ENCODE measurements at regions not wholly inside any gene's neighbourhood (a gene's known extent, or its start where the extent isn't known, plus 50 kb on each side); places are given as distances from the start of the nearest gene placed in this dataset.

DNA sequence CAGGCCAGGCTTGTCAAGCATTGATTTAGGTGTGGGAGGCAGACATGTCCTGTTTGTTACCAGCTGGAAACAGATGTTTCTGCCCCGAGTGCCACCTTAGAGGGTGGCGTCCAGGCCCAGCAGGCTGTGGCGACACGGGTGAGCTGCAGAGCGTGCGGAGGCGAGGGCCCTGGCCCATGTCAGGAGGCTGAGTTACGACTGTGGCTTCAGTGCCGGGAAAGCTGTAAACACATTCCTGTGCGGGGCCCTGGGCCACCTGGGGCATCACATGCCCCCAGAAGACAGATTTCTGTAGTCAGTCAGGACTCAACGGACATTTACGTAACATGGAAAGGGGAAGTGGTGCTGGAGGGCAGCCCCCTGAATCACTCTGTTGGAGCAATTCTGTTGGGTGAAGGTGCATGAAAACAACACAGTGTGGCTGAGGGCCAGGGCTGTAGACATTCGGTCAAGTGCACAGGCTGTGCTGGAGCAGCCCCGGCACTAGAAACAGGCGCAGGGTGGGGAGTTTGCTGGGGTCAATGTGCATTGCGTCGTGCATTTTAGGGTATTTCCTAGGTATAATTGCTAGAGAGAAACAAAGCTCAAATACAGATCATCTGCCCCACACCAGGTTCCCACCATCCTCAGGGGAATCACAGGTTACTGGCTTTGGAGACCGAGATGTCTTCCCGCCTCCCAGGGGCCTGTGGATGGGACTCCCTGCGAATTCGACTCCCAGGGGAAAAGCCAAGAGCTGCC, 291.8 kb downstream of the TMEM121 start:
- POLR2A ChIA-PET: interaction anchor here (1.1 kb wide), 1 partner anchor 44 kb away, joined by 3 read pairs; no protein-coding TSS in a partner anchor
- Mint-ChIP-seq H3K4me1 (peaks cover 0 to 35% (median 1%) of the 10 kb centered on the region in 4 donors), H3K4me3 (peak overlapping the region in 1 of 10 donors; percentile 79), H3K36me3 (peaks cover 0 to 6% (median 2%) of the 10 kb centered on the region in 3 donors), H3K9me3 (peaks cover 0 to 11% (median 3%) of the 10 kb centered on the region in 9 donors), H3K27ac (peak overlapping the region in 4 of 10 donors; percentile 49 to 93 (median 73)), H3K27me3 (peaks cover 7 to 38% (median 30%) of the 10 kb centered on the region in 5 donors)
- DNase-seq (peak in 1 of 10 donors; percentile 55), ATAC-seq (peak in 1 of 2 donors; percentile 84)

GRCh38 chr14:105818712-105819005, 292.3 kb downstream of the TMEM121 start:
- peak in 1 of 2 donors; percentile 7 for ATAC-seq
- H3K27ac Mint-ChIP-seq: peak overlapping the region in 2 of 10 donors; percentile 31 to 93
- peaks cover 7 to 38% (median 30%) of the 10 kb centered on the region in 5 donors for H3K27me3 Mint-ChIP-seq
- peaks cover 0 to 6% (median 2%) of the 10 kb centered on the region in 3 donors for H3K36me3 Mint-ChIP-seq
- peaks cover 0 to 11% (median 3%) of the 10 kb centered on the region in 9 donors for H3K9me3 Mint-ChIP-seq
- no peak for DNase-seq
- peaks cover 0 to 36% (median 1%) of the 10 kb centered on the region in 4 donors for H3K4me1 Mint-ChIP-seq
- no peak overlapping the region for H3K4me3 Mint-ChIP-seq
- POLR2A ChIA-PET: interaction anchor here (1.1 kb wide), 1 partner anchor 45 kb away, joined by 3 read pairs; no protein-coding TSS in a partner anchor

DNA sequence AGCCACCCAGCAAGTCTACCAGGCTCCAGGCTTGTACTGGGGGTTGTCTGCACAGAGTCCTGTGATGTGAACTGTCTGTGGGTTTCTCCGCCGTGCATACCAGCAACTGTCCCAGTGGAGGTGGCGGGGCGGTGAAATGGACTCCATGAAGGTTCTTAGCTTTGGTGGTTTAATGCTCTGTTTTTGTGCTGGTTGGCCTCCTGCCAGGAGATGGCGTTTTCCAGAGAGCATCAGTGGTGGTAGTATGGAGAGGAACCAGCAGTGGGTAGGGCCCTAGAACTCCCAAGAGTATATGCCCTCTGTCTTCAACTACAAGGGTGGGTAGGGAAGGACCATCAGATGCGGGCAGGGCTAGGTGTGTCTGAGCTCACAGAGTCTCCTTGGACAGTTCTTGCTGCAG, 303.8 kb downstream of the TMEM121 start:
- POLR2A ChIA-PET: no interaction called here

GRCh38 chr14:105836160-105836559, 309.8 kb downstream of the TMEM121 start:
- no peak for ATAC-seq
- H3K4me3 Mint-ChIP-seq: no peak overlapping the region
- H3K27me3 Mint-ChIP-seq: peaks cover 0 to 6% (median 3%) of the 10 kb centered on the region in 5 donors
- POLR2A ChIA-PET: no interaction called here
- H3K4me1 Mint-ChIP-seq: peaks cover 0 to 5% (median 1%) of the 10 kb centered on the region in 4 donors
- peak overlapping the region in 1 of 10 donors; percentile 62 for H3K27ac Mint-ChIP-seq
- DNase-seq: no peak
- peaks cover 0 to 4% (median 0%) of the 10 kb centered on the region in 3 donors for H3K36me3 Mint-ChIP-seq
- H3K9me3 Mint-ChIP-seq: no peaks in the 10 kb centered on the region

More for the DNA sequence above, 303.8 kb downstream of the TMEM121 start:
- peaks cover 0 to 5% (median 0%) of the 10 kb centered on the region in 9 donors for H3K9me3 Mint-ChIP-seq
- H3K27me3 Mint-ChIP-seq: peaks cover 6 to 13% (median 10%) of the 10 kb centered on the region in 5 donors
- H3K36me3 Mint-ChIP-seq: peaks cover 0 to 5% (median 0%) of the 10 kb centered on the region in 3 donors
- H3K27ac Mint-ChIP-seq: no peak overlapping the region
- H3K4me3 Mint-ChIP-seq: no peak overlapping the region
- DNase-seq (no peak), ATAC-seq (no peak)
- peaks cover 0 to 2% (median 0%) of the 10 kb centered on the region in 4 donors for H3K4me1 Mint-ChIP-seq

DNA sequence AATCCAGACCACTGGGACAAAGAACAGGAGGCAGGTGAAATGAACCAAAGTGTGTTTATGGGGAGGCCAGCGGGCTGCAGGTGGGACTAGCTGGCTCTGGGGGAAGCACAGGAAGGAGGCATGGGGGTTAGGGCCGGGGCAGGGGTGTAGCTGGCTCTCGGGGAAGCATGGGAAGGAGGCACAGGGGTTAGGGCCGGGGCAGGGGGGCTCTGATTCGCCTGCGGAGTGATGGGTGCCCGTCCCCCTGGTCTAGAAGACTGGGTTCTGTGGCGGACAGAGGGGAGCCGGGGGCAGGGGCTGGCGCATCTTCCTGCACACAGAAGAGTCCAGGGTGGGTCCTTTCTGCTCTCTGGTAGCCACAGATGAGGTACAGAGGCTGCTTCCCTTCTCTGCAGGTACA, 310.3 kb downstream of the TMEM121 start:
- ATAC-seq: no peak
- H3K9me3 Mint-ChIP-seq: no peaks in the 10 kb centered on the region
- H3K27me3 Mint-ChIP-seq: peaks cover 0 to under 1% (median 0%) of the 10 kb centered on the region in 5 donors
- H3K4me3 Mint-ChIP-seq: no peak overlapping the region
- DNase-seq: no peak
- H3K27ac Mint-ChIP-seq: no peak overlapping the region
- H3K36me3 Mint-ChIP-seq: no peaks in the 10 kb centered on the region
- H3K4me1 Mint-ChIP-seq: peaks cover 0 to 5% (median 1%) of the 10 kb centered on the region in 4 donors
- POLR2A ChIA-PET: no interaction called here

GRCh38 chr14:105837349-105838063, 311.1 kb downstream of the TMEM121 start:
- POLR2A ChIA-PET: no interaction called here

GRCh38 chr14:105838107-105838506, 311.7 kb downstream of the TMEM121 start:
- DNase-seq: no peak
- Mint-ChIP-seq H3K36me3 (no peaks in the 10 kb centered on the region), H3K27me3 (no peaks in the 10 kb centered on the region), H3K9me3 (no peaks in the 10 kb centered on the region), H3K4me1 (peaks cover 0 to 5% (median 1%) of the 10 kb centered on the region in 4 donors), H3K4me3 (no peak overlapping the region), H3K27ac (peak overlapping the region in 1 of 10 donors; percentile 33)
- ATAC-seq: no peak
- POLR2A ChIA-PET: no interaction called here

More at GRCh38 chr14:105837349-105838063, 311.1 kb downstream of the TMEM121 start:
- H3K36me3 Mint-ChIP-seq: no peaks in the 10 kb centered on the region
- no peak overlapping the region for H3K4me3 Mint-ChIP-seq
- H3K27ac Mint-ChIP-seq: peak overlapping the region in 4 of 10 donors; percentile 1 to 66 (median 26)
- no peaks in the 10 kb centered on the region for H3K27me3 Mint-ChIP-seq
- H3K4me1 Mint-ChIP-seq: peaks cover 0 to 5% (median 1%) of the 10 kb centered on the region in 4 donors
- DNase-seq (no peak), ATAC-seq (no peak)
- H3K9me3 Mint-ChIP-seq: no peaks in the 10 kb centered on the region

DNA sequence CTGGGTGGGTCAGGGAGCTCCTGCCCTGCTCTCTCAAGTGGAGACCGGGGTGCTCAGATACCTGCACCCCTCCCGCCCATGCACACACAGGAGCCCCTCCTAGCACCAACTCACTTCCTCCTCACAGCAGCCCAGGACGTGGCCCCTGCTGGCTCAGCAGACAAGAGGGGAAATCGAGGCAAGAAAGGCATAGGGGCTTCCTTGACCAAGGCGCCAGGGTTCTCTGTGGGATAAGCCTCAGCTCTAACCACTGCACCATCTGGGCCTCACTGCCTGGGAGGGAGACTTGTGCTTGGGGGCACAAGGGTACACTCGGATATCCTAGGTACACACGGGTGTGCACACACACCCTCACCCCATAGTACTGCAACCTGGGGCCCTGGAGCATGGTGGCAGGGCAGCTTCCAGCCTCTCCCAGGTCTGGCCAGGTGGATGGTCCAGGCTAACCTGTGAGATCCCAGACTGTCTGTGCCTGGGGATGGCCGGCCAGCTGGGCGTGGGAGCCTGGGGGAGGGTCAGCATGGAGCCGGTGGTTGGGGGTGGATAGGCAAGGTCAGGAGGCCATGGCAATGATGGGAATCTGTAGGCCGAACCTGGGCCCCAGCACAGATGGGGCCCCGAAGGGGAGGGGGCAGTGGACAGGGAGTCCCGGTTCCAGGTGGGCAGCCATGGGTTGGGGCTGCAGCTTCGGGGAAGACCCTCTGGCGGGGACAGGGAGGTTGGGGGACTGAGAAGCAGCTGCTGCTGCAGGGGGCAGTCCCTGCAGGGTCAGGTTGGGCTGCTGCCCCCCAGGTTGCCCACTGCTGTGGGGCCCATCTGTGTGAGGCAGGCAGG, 312.4 kb downstream of the TMEM121 start:
- H3K9me3 Mint-ChIP-seq: no peaks in the 10 kb centered on the region
- H3K4me3 Mint-ChIP-seq: no peak overlapping the region
- peaks cover 0 to 5% (median 1%) of the 10 kb centered on the region in 4 donors for H3K4me1 Mint-ChIP-seq
- no peak overlapping the region for H3K27ac Mint-ChIP-seq
- no peaks in the 10 kb centered on the region for H3K36me3 Mint-ChIP-seq
- POLR2A ChIA-PET: no interaction called here
- H3K27me3 Mint-ChIP-seq: no peaks in the 10 kb centered on the region
- ATAC-seq: no peak
- DNase-seq: no peak

DNA sequence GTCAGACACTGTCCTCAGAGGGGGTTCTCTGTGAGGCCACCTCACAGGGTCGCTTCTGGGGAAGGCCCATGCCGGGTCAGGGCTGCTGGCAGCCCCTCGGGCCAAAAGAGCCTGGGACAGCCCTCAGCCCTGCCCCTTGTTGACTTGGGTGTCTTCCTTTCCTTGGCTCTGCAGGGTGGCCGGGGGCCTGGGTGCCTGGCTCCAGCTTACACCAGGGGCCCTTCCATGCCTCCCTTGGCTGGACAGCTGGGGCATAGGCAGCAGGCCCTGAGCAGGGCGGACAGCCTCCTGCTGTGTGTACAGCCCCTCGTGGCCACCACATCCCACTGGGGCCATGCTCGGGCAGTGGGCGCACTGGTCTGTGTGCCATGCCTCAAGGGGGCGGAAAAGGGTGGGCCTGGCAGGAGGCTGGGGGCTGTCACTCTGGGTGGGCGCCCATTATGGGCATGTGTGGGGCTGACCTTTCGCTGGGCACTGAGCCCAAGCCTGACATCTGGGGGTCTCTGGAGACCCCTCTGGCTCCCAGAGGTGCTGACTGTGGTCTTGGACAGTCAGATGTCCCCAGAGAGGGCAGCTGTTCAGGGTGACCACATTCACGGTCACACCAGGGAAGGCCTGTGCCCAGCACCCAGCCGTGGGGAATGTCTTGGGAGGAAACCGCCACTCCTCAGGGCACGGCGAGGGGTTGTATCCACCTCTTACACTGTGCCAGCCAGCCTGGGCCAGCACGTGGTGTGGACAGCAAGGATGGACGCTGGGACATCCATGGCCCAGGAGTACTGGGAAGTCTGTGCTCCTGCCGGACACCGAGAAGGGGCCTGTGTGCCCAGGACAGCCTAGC, 313.3 kb downstream of the TMEM121 start:
- peaks cover 0 to 5% (median 1%) of the 10 kb centered on the region in 4 donors for H3K4me1 Mint-ChIP-seq
- DNase-seq (no peak), ATAC-seq (no peak)
- POLR2A ChIA-PET: no interaction called here
- H3K27ac Mint-ChIP-seq: no peak overlapping the region
- H3K36me3 Mint-ChIP-seq: no peaks in the 10 kb centered on the region
- H3K4me3 Mint-ChIP-seq: no peak overlapping the region
- H3K9me3 Mint-ChIP-seq: no peaks in the 10 kb centered on the region
- H3K27me3 Mint-ChIP-seq: no peaks in the 10 kb centered on the region

DNA sequence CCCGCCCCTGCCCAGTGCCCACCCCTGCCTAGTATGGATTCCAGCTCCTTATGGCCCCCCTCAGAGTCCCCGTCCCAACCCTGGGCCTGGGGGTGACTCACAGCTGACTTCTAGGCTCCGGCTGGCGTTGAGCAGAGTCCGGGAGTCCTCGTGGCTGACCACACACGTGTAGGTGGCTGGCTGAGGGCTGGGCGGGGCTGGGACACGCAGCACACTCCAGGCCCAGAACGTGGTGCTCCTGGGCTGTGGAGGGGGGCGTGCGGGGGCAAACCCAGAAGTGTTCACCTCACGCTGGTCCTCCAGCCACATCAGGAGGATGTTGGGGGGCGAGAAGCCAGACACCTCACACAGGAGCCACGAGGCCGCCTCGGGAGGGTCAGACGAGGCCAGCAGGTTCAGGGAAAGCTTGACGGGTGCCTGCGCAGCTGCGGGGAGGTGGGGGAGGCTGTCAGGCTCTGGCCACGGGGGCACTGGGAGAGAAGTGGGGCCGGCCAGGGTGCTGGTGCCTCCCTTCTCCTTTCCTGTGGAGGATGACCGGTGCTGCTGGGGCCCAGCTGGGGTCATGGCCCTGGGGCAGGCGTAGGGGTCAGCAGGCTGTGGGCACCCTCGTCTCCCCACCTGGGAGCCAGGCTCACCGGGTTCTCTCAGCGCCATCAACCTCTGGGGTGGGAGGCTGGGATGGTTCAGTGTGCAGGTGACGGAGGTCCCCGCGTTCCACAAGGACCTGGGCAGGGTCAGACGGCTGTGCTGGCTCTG, 314.1 kb downstream of the TMEM121 start:
- POLR2A ChIA-PET: no interaction called here
- Mint-ChIP-seq H3K4me3 (no peak overlapping the region), H3K36me3 (no peaks in the 10 kb centered on the region), H3K27me3 (no peaks in the 10 kb centered on the region), H3K4me1 (peaks cover 0 to 5% (median 1%) of the 10 kb centered on the region in 4 donors), H3K9me3 (no peaks in the 10 kb centered on the region), H3K27ac (no peak overlapping the region)
- DNase-seq (peak in 1 of 10 donors; percentile 15), ATAC-seq (no peak)
